ENCODE measurements at regions not wholly inside any gene's neighbourhood (a gene's known extent, or its start where the extent isn't known, plus 50 kb on each side); places are given as distances from the start of the nearest gene placed in this dataset.

DNA sequence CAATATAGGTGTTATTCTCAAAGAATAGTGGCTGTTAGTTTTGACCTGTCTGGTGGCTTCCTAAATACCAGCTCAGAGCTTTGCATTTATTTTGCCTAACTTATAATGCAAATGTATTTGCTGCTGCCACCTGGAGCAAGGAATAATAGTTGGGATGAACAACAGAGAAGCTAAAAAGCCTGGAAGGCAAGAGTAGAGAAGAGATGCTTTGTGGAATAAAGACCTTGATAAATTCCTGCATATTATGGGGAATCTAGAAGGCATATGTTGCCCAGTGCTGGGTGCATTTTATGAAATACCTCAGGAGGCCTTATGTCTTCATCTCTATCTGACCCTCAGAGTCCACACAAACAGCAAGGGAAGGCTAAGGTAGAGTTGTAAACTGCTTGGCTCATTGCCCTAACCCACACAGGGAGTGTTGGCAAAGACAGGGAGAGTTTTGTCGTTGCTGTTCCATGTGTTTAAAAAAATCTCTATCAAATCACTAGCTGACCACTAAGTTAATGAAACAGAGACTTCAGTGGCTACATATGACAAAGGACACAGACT is 53.7 kb upstream of the SCAF11 start:
- intact Hi-C loops (cut with DNase I), result no loop called here
- TF ChIP-seq, protein P1, sequence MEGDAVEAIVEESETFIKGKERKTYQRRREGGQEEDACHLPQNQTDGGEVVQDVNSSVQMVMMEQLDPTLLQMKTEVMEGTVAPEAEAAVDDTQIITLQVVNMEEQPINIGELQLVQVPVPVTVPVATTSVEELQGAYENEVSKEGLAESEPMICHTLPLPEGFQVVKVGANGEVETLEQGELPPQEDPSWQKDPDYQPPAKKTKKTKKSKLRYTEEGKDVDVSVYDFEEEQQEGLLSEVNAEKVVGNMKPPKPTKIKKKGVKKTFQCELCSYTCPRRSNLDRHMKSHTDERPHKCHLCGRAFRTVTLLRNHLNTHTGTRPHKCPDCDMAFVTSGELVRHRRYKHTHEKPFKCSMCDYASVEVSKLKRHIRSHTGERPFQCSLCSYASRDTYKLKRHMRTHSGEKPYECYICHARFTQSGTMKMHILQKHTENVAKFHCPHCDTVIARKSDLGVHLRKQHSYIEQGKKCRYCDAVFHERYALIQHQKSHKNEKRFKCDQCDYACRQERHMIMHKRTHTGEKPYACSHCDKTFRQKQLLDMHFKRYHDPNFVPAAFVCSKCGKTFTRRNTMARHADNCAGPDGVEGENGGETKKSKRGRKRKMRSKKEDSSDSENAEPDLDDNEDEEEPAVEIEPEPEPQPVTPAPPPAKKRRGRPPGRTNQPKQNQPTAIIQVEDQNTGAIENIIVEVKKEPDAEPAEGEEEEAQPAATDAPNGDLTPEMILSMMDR (IDR thresholded peaks at IDR 0.05), result no peak
- no peak overlapping the region for H3K4me3 ChIP-seq

More for the DNA sequence above, 53.7 kb upstream of the SCAF11 start:
- H3K36me3 ChIP-seq, result no peaks in the 10 kb centered on the region
- no peaks in the 10 kb centered on the region for H3K4me1 ChIP-seq
- peaks cover 9 to 17% of the 10 kb centered on the region in 2 donors for H3K9me3 ChIP-seq
- no peak overlapping the region for H3K27ac ChIP-seq
- no peak for DNase-seq (ENCODE audit: low spot score in 2 of 2)
- no peaks in the 10 kb centered on the region for H3K27me3 ChIP-seq

All from ascending aorta (tissue), 2 donors.